HS-27A (cell line): ENCODE measurements at regions not wholly inside any gene's neighbourhood (a gene's known extent, or its start where the extent isn't known, plus 50 kb on each side); places are given as distances from the start of the nearest gene placed in this dataset.

ENCODE experiments used
- DNase-seq: peaks from one replicate; pipeline ENCODE4 v3.0.0-alpha.2; 2012; ENCODE audit warnings: low read depth, missing footprints

GRCh38 chr11:113553235-113553634 lies 78.0 kb upstream of the DRD2 start:
- DNase-seq, result peak; percentile 87

- DNase-seq, result no peak
Observed at GRCh38 chr11:113552271-113552670, 77.1 kb upstream of the DRD2 start.

GRCh38 chr11:113551645-113552044 lies 76.4 kb upstream of the DRD2 start:
- no peak for DNase-seq

GRCh38 chr11:113549611-113550578 lies 74.7 kb upstream of the DRD2 start:
- no peak for DNase-seq

- no peak for DNase-seq
Observed at GRCh38 chr11:113549061-113549460, 73.9 kb upstream of the DRD2 start.

- DNase-seq, result no peak
Observed at GRCh38 chr11:113547739-113548138, 72.5 kb upstream of the DRD2 start.

GRCh38 chr11:113546757-113547507 lies 71.7 kb upstream of the DRD2 start:
- peak; percentile 46 for DNase-seq

GRCh38 chr11:113542420-113542819 lies 67.2 kb upstream of the DRD2 start:
- DNase-seq, result no peak

- DNase-seq, result no peak
Observed at GRCh38 chr11:113540416-113541330, 65.5 kb upstream of the DRD2 start.

- no peak for DNase-seq
Observed at GRCh38 chr11:113538451-113539412, 63.5 kb upstream of the DRD2 start.

- DNase-seq, result no peak
Observed at GRCh38 chr11:113534625-113535024, 59.4 kb upstream of the DRD2 start.

GRCh38 chr11:113533425-113533698 lies 58.2 kb upstream of the DRD2 start:
- DNase-seq, result no peak

GRCh38 chr11:113532697-113533424 lies 57.7 kb upstream of the DRD2 start:
- DNase-seq, result peak; percentile 30

- no peak for DNase-seq
Observed at GRCh38 chr11:113531575-113532451, 56.6 kb upstream of the DRD2 start.

GRCh38 chr11:113531083-113531482 lies 55.9 kb upstream of the DRD2 start:
- DNase-seq, result no peak

- no peak for DNase-seq
Observed at GRCh38 chr11:113529606-113530005, 54.4 kb upstream of the DRD2 start.

GRCh38 chr11:113528982-113529381 lies 53.8 kb upstream of the DRD2 start:
- no peak for DNase-seq

- no peak for DNase-seq
Observed at GRCh38 chr11:113526521-113526920, 51.3 kb upstream of the DRD2 start.
